GM23248 (cell line): ENCODE measurements at regions not wholly inside any gene's neighbourhood (a gene's known extent, or its start where the extent isn't known, plus 50 kb on each side); places are given as distances from the start of the nearest gene placed in this dataset.

ENCODE experiments used
- DNase-seq: peaks from one replicate; pipeline ENCODE4 v3.0.0-alpha.2; 2015
- H2AFZ ChIP-seq: fragments of 200-600 bp; sonication (generic); 2 replicates; pipeline ENCODE4 v1.6.1; 2016; ENCODE audit warnings: antibody characterized with exemption
- H3F3A ChIP-seq: fragments of 200-600 bp; sonication (generic); 2 replicates; pipeline ENCODE4 v1.6.1; 2016; ENCODE audit warnings: mild to moderate bottlenecking, antibody characterized with exemption, mixed run types; ENCODE audit not compliant: insufficient read depth
- H3K27ac ChIP-seq: fragments of 200-600 bp; sonication (generic); 2 replicates; pipeline ENCODE4 v1.5.1; 2016; ENCODE audit warnings: mild to moderate bottlenecking
- H3K27me3 ChIP-seq: fragments of 200-600 bp; sonication (generic); replicated peaks from 2 replicates; pipeline ENCODE4 v1.6.1; 2016; ENCODE audit warnings: mild to moderate bottlenecking; ENCODE audit not compliant: insufficient read depth
- H3K36me3 ChIP-seq: fragments of 200-600 bp; sonication (generic); 2 replicates; pipeline ENCODE4 v1.6.1; 2016; ENCODE audit warnings: low read depth, mild to moderate bottlenecking
- H3K4me1 ChIP-seq: fragments of 200-600 bp; sonication (generic); 2 replicates; pipeline ENCODE4 v1.6.1; 2016; ENCODE audit warnings: mild to moderate bottlenecking; ENCODE audit not compliant: insufficient read depth
- H3K4me2 ChIP-seq: fragments of 200-600 bp; sonication (generic); one replicate; pipeline ENCODE4 v1.6.1; 2016; ENCODE audit warnings: mild to moderate bottlenecking; ENCODE audit not compliant: unreplicated experiment
- H3K4me3 ChIP-seq: fragments of 200-600 bp; sonication (generic); 2 replicates; pipeline ENCODE4 v1.5.1; 2016; ENCODE audit warnings: mild to moderate bottlenecking
- H3K79me2 ChIP-seq: fragments of 200-600 bp; sonication (generic); 2 replicates; pipeline ENCODE4 v1.6.1; 2016; ENCODE audit warnings: mild to moderate bottlenecking; ENCODE audit not compliant: insufficient read depth
- H3K9ac ChIP-seq: fragments of 200-600 bp; sonication (generic); 2 replicates; pipeline ENCODE4 v1.6.1; 2016; ENCODE audit warnings: mild to moderate bottlenecking
- H3K9me2 ChIP-seq: fragments of 200-600 bp; sonication (generic); 2 replicates; pipeline ENCODE4 v1.6.1; 2016; ENCODE audit warnings: mixed run types, mild to moderate bottlenecking, moderate library complexity; ENCODE audit not compliant: insufficient read depth
- H3K9me3 ChIP-seq: fragments of 200-600 bp; sonication (generic); one replicate; pipeline ENCODE4 v1.6.1; 2017; ENCODE audit warnings: low read depth
- H4K20me1 ChIP-seq: fragments of 200-600 bp; sonication (generic); 2 replicates; pipeline ENCODE4 v1.6.0; 2016; ENCODE audit not compliant: insufficient read depth
- EZH2 ChIP-seq: fragments of 200-600 bp; sonication (generic); IDR thresholded peaks from 2 replicates; pipeline ENCODE4 v1.6.1; 2018; ENCODE audit warnings: antibody characterized with exemption, mild to moderate bottlenecking; ENCODE audit not compliant: insufficient read depth, poor library complexity, severe bottlenecking
- EZH2phosphoT487 ChIP-seq: fragments of 200-600 bp; sonication (generic); IDR thresholded peaks from 2 replicates; pipeline ENCODE4 v1.6.1; 2018; ENCODE audit warnings: antibody characterized with exemption, moderate library complexity, mild to moderate bottlenecking, low read depth; ENCODE audit not compliant: insufficient read depth
- whole genome bisulfite sequencing, 2 experiments: methylation state at CpG; one replicate each; pipeline ENCODE4 v1.1.6; 2015 to 2017; ENCODE audit warnings: low lambda C conversion rate in 2 of 2, low coverage in 1 of 2; ENCODE audit errors: missing lambda C conversion rate in 2 of 2; 5-methylcytosine and 5-hydroxymethylcytosine counted together
- in situ Hi-C: fragments of 300-500 bp; cut with MboI; formaldehyde crosslinking; loops from 2 replicates; pipeline ENCODE4 v1.15.0; 2020

DNA sequence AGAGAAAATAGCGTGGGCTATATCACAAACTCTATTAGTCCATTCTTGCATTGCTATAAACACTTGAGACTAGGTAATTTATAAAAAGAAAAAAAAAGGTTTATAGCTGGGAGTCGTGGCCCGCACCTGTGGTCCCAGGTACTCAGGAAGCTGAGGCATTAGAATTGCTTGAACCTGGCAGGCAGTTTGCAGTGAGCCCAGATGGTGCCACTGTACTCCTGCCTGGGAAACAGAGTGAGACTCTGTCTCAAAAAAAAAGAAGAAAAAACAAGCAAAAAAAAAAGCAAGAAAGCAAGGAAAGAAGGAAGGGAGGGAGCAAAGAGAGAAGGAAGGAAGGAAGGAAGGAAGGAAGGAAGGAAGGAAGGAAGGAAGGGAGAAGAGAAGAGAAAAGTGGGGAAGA lies 904.2 kb upstream of the EDIL3 start:
- Histone ChIP-seq H3K9ac (no peak overlapping the region), H4K20me1 (no peaks in the 10 kb centered on the region), H3K4me1 (no peaks in the 10 kb centered on the region), H3K27me3 (no peaks in the 10 kb centered on the region), H3F3A (no peaks in the 10 kb centered on the region), H3K27ac (no peak overlapping the region), H3K9me3 (no peaks in the 10 kb centered on the region), H2AFZ (no peak overlapping the region), H3K36me3 (no peaks in the 10 kb centered on the region), H3K79me2 (no peaks in the 10 kb centered on the region), H3K4me3 (no peak overlapping the region), H3K4me2 (no peak overlapping the region), H3K9me2 (no peaks in the 10 kb centered on the region)
- WGBS, 2 experiments: 14 to 28% methylated on average over 3 of the region's 3 CpGs
- in situ Hi-C loops: no loop called here
- TF ChIP-seq EZH2phosphoT487: no peak
- TF ChIP-seq EZH2: no peak
- no peak for DNase-seq

DNA sequence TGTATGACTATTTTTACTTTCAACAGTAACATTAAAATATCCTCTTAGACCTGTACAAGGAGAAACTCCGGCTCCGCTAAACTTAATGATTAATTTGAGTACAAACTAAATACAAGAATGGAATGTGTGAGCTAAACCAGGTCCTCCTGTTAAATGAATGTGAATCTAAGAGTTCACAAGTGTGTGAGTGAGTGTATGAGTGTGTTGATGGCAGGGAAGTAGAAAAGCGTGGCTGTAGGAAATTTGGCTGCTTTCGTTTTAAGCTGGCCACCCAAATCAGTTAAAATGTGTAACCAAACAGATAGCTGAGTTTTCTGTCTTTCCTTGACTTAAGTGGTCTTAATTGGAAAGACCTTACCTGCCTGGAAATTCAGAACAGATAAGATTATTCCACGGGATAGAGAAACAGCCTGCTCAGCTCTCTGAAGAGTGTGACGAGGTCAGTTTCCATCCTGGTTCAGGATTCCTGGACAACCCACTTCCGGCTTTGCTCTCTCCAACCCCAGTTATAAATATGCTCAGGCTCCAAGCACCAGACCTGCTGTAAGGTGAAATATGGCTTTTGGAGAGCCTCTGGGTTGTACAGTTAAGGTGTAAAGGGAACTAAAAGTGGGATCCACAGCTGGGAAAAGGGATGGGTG lies 908.6 kb upstream of the EDIL3 start:
- no peaks in the 10 kb centered on the region for H3F3A ChIP-seq
- no peaks in the 10 kb centered on the region for H4K20me1 ChIP-seq
- in situ Hi-C loops: no loop called here
- 0 out of 2 replicates have a peak overlapping the region, but pooled peaks have one; percentile 44 for H2AFZ ChIP-seq
- H3K4me3 ChIP-seq: no peak overlapping the region
- 33 to 34% methylated on average over 7 of the region's 7 CpGs for WGBS, 2 experiments
- H3K9me3 ChIP-seq: no peaks in the 10 kb centered on the region
- H3K9me2 ChIP-seq: no peaks in the 10 kb centered on the region
- H3K36me3 ChIP-seq: no peaks in the 10 kb centered on the region
- H3K27me3 ChIP-seq: no peaks in the 10 kb centered on the region
- no peak for DNase-seq
- no peaks in the 10 kb centered on the region for H3K79me2 ChIP-seq
- H3K27ac ChIP-seq: no peak overlapping the region
- H3K4me1 ChIP-seq: no peaks in the 10 kb centered on the region
- no peak overlapping the region for H3K9ac ChIP-seq
- no peak overlapping the region for H3K4me2 ChIP-seq
- no peak for TF ChIP-seq EZH2
- no peak for TF ChIP-seq EZH2phosphoT487

DNA sequence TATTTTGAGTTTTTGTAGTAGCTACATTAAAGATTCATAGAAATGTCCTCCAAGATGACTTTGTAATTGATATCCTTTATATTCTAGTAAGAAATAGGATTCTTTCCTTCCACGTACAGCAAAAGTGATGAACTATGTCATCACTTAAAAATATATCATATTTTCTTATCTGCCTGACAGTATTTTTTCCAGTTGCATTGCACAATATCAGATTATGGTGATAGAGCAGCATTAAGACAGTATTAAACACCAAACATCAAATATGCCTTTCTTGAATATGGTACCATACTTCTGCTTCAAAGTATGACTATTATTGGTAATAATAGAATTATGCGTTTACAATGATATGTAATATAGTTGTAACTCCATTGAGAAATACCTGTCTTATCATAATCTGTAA lies 919.8 kb upstream of the EDIL3 start:
- TF ChIP-seq EZH2 (no peak), EZH2phosphoT487 (no peak)
- no peak for DNase-seq
- no peaks in the 10 kb centered on the region for H3K27me3 ChIP-seq
- no peaks in the 10 kb centered on the region for H3K9me2 ChIP-seq
- no peaks in the 10 kb centered on the region for H3F3A ChIP-seq
- 37% methylated on average over 2 of the region's 2 CpGs for WGBS, 2 experiments
- no peak overlapping the region for H3K4me2 ChIP-seq
- no peaks in the 10 kb centered on the region for H3K4me1 ChIP-seq
- in situ Hi-C loops: no loop called here
- H3K9ac ChIP-seq: no peak overlapping the region
- H2AFZ ChIP-seq: no peak overlapping the region
- H3K9me3 ChIP-seq: peaks cover 3% of the 10 kb centered on the region
- H3K36me3 ChIP-seq: no peaks in the 10 kb centered on the region
- H3K27ac ChIP-seq: no peak overlapping the region
- H3K79me2 ChIP-seq: no peaks in the 10 kb centered on the region
- H4K20me1 ChIP-seq: no peaks in the 10 kb centered on the region
- no peak overlapping the region for H3K4me3 ChIP-seq

DNA sequence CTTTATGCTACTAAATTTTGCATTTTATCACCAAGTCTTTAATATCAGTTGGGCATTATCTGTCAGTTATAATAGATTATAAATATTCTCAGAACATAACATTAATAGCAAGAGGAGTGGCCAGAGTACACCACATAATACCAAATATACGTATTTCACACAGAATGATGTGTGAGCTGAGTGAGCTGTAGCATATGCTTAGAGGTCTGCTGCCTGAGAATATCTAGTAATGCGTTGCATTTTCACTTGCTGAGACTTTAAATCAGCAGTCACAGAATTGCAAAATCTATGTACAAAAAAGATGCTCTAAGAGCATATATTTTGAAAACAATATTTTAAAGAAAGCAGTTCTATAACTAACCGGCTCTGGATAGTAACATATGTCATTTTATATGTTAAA lies 921.1 kb upstream of the EDIL3 start:
- TF ChIP-seq EZH2 (no peak), EZH2phosphoT487 (no peak)
- 19 to 25% methylated on average over 3 of the region's 3 CpGs for WGBS, 2 experiments
- in situ Hi-C loops: no loop called here

DNA sequence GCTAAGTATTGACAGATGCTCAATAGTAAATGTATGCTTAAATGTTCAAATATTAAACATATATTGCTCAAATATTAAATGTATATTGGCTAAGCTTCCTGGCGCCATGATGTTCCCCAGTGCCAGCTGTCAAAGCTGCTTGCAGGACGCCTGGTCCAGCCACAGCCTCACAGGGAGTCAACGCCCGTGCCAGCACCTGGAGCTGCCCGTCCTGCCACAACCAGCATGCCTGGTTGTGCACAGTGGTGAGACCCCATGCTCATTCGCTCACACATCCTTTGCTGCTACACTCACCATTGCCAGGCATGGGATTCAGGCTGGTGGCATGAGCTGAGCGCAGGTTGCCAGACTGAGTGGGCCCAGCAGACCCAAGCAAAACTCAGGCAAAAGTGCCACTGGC lies 926.9 kb upstream of the EDIL3 start:
- in situ Hi-C loops: no loop called here
- H3K4me2 ChIP-seq: no peak overlapping the region
- no peak overlapping the region for H3K4me3 ChIP-seq
- H3K9ac ChIP-seq: no peak overlapping the region
- WGBS, 2 experiments: 18 to 30% methylated on average over 7 of the region's 7 CpGs
- no peak for TF ChIP-seq EZH2
- TF ChIP-seq EZH2phosphoT487: no peak
- no peaks in the 10 kb centered on the region for H3K36me3 ChIP-seq
- DNase-seq: no peak
- H3K4me1 ChIP-seq: no peaks in the 10 kb centered on the region
- H3K9me3 ChIP-seq: no peaks in the 10 kb centered on the region
- no peak overlapping the region for H2AFZ ChIP-seq
- no peaks in the 10 kb centered on the region for H3K27me3 ChIP-seq
- H3K27ac ChIP-seq: no peak overlapping the region
- no peaks in the 10 kb centered on the region for H3K9me2 ChIP-seq
- H4K20me1 ChIP-seq: no peaks in the 10 kb centered on the region
- no peaks in the 10 kb centered on the region for H3K79me2 ChIP-seq
- no peaks in the 10 kb centered on the region for H3F3A ChIP-seq

More for the DNA sequence above, 921.1 kb upstream of the EDIL3 start:
- Histone ChIP-seq H3K4me3 (no peak overlapping the region), H3K4me2 (no peak overlapping the region), H3K9me3 (peaks cover 3% of the 10 kb centered on the region), H3K27me3 (no peaks in the 10 kb centered on the region), H3K9ac (no peak overlapping the region), H3K36me3 (no peaks in the 10 kb centered on the region), H3K79me2 (no peaks in the 10 kb centered on the region), H4K20me1 (no peaks in the 10 kb centered on the region), H2AFZ (no peak overlapping the region), H3F3A (no peaks in the 10 kb centered on the region), H3K4me1 (no peaks in the 10 kb centered on the region), H3K27ac (no peak overlapping the region), H3K9me2 (no peaks in the 10 kb centered on the region)
- DNase-seq: no peak
